AG09309 (cell line): ENCODE measurements at regions not wholly inside any gene's neighbourhood (a gene's known extent, or its start where the extent isn't known, plus 50 kb on each side); places are given as distances from the start of the nearest gene placed in this dataset.

Experiments used
- DNase-seq: peaks from one replicate; pipeline ENCODE4 v3.0.0-alpha.2; 2010; ENCODE audit warnings: low read depth
- H3K4me3 ChIP-seq: 2 replicates; pipeline ENCODE4 v1.5.1; 2011; ENCODE audit warnings: mild to moderate bottlenecking, low read depth, low read length, moderate library complexity; ENCODE audit not compliant: control insufficient read depth
- TF ChIP-seq, protein P1 (sequence below): IDR thresholded peaks from 2 replicates; pipeline ENCODE4 v1.5.1; 2011; ENCODE audit warnings: mild to moderate bottlenecking, low read depth, low read length, inconsistent platforms; ENCODE audit not compliant: insufficient read depth, control insufficient read depth; ENCODE audit errors: missing control alignments

DNA sequence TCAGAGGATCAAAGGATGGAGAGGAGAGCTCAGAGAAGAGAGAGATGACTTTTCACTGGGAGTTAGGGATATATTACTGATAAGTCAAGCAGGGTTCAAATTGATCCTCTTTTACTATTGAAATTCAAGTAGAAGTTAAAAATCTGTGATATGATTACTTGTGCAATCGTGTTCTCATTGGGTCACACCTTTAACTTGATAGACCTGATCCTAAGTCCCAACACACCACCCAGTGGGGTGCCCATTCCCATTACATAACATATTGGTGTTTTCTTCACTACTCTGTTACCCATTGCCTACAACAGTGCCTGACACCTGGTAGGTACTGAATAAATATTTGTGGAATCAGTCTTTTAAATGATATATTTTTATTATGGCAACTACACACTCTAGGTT, 66.4 kb upstream of the PICALM start:
- H3K4me3 ChIP-seq, result no peak overlapping the region
- TF ChIP-seq, protein P1, sequence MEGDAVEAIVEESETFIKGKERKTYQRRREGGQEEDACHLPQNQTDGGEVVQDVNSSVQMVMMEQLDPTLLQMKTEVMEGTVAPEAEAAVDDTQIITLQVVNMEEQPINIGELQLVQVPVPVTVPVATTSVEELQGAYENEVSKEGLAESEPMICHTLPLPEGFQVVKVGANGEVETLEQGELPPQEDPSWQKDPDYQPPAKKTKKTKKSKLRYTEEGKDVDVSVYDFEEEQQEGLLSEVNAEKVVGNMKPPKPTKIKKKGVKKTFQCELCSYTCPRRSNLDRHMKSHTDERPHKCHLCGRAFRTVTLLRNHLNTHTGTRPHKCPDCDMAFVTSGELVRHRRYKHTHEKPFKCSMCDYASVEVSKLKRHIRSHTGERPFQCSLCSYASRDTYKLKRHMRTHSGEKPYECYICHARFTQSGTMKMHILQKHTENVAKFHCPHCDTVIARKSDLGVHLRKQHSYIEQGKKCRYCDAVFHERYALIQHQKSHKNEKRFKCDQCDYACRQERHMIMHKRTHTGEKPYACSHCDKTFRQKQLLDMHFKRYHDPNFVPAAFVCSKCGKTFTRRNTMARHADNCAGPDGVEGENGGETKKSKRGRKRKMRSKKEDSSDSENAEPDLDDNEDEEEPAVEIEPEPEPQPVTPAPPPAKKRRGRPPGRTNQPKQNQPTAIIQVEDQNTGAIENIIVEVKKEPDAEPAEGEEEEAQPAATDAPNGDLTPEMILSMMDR, result no peak
- DNase-seq, result no peak

DNA sequence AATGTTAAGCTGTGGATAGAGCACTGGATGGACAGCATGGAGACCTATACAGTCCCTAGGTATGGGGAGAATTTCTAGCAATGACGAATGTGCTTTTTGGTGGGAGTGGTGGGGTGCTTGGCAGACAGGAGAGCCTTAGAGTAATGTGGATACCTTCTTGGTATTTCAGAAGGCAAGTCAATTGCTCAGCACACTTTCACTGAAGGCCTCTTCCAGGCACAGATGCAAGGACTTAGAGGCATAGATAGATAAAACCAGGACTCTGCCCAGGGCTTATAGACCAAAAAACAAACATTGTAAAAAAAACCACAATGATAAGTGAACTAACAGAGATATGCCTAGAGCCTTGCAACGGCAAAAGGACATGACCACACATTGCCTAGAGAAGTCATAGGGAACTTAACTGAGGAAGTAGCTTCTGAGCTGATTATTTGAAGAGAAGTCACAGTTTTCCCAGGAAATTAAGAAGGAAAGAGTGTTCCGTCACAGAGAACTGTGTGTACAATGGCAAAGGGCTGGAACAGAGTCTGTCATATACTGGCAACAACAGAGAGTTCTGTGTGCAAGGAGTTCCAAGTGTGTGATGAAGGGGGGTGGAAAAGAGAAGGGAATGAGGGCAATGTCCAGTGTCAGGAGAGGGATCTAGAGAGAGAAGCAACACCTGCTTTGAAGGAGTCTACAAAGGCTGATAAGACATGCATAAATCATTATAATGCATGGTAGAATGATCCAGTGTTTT, 65.9 kb upstream of the PICALM start:
- no peak for DNase-seq

DNA sequence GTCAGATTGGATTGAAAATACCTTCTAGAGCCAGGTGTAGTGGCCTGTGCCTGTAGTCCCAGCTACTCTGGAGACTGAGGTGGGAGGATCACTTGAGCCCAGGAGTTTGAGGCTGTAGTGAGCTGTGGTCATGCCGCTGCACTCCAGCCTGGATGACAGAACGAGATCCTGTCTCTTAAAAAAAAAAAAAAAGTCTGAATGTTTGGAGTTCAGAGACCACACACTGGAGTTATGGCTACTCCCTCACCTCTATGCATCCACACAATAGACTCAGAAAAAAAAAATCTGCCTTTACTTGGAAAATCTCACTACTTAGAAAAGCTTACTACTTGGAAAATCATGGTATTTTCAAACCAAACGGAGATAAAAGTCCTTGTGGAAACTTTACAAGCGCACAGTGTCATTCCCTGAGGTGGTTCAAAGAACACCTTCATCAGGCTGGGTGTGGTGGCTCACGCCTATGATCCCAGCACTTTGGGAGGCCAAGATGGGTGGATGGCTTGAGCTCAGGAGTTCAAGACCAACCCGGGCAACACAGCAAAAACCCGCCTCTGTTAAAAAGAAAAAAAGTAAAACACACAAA, 63.9 kb upstream of the PICALM start:
- no peak overlapping the region for H3K4me3 ChIP-seq
- no peak for DNase-seq
- TF ChIP-seq, protein P1, result no peak

More for the DNA sequence above, 65.9 kb upstream of the PICALM start:
- H3K4me3 ChIP-seq, result no peak overlapping the region
- TF ChIP-seq, protein P1, result no peak

DNA sequence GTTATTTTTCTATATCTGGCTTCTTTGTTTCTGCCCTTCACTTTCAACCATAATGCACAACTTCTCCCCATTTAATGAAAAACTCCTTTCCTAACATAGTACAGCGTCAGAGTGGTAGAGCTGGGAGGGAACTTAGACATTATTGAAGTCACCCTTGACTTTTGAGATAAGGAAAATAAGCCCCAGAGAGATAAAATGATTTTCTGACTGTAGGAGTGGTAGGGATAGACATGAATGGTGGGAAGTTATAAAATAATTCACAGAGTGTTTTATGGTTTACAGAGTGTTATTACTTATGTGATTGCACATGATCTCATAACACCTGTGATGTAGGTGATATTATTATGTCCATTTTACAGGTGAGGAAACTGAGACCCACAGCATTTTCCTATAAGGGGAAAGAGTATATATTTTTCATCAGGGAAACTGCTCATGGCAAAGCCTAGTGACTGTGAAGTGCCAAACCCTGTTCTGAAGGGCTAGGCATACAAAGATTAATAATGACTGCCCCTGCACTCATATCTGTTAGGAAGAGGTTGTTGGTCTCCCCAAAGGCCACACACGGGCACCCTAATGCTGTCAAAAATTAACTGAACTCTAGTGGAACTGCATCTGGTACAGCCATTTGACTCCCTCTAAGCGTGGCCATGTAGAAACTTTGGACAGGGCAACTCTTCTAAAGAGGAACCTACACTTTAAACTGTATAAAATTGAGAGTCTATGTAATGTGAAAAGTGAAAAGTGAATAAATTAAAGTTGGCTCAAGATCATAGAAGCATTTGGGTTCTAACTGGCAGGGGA, 61.1 kb upstream of the PICALM start:
- TF ChIP-seq, protein P1, result no peak
- no peak for DNase-seq

DNA sequence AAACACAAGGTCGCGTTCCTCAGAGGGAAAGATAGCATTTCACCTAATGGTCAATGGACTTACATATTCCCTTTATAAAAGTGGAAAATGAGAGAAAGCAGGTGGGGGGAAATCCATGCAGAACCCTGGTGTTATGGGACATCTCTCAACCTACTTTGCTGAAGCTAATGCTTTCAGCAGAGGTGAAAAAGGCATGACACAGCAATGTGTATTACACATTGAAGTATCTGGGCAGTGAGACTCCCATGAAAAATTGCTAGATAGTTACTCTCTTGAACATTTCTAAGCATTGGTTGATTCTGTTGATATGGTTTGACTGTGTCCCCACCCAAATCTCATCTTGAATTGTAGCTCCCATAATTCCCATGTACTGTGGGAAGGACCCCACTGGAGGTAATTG, 60.0 kb upstream of the PICALM start:
- H3K4me3 ChIP-seq, result no peak overlapping the region
- no peak for DNase-seq
- TF ChIP-seq, protein P1, result no peak

More for the DNA sequence above, 61.1 kb upstream of the PICALM start:
- H3K4me3 ChIP-seq, result no peak overlapping the region

DNA sequence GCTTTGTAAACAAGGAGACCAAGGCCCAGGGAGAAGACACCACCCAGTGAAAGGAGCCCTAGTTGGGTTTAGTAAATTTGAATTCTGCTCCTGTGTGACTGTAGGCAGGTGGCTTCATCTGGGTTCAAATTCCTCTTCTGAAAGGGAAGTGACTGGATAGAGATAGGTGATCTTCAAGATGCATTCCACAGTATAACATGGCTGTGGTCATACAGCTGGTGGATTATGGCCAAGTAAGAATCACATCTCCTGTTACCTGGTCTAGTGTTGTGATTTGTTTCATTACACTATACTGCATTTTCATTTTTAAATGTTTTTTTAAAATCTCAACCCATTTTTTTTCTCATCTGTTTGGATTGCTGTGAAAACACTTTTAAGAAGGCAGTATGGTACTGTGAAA, 58.0 kb upstream of the PICALM start:
- TF ChIP-seq, protein P1, result no peak
- H3K4me3 ChIP-seq, result no peak overlapping the region
- DNase-seq, result no peak
